Activated CD4-positive, alpha-beta T cell treated with anti-CD3 and anti-CD28 coated beads for 36 hours (primary cell): ENCODE measurements at regions not wholly inside any gene's neighbourhood (a gene's known extent, or its start where the extent isn't known, plus 50 kb on each side); places are given as distances from the start of the nearest gene placed in this dataset.

ENCODE experiments used
- ATAC-seq: fragments of 200-7000 bp; cut with Tn5 transposase; one replicate; pipeline ENCODE4 v1.10.0; 2021; ENCODE audit warnings: mild to moderate bottlenecking, moderate library complexity
- CTCF ChIA-PET: fragments of 350-600 bp; sonication (Branson Sonifier 250); formaldehyde crosslinking; loops from one replicate; lab custom pipeline; 2021; ENCODE audit warnings: antibody characterized with exemption; lab: Charles Lee
- POLR2A ChIA-PET: fragments of 350-600 bp; sonication (Branson Sonifier 250); formaldehyde crosslinking; loops from one replicate; lab custom pipeline; 2021; ENCODE audit warnings: antibody characterized with exemption, inconsistent platforms; lab: Charles Lee
- DNase-seq: peaks from one replicate; pipeline ENCODE4 v3.0.0-alpha.2; 2020
- H3K27ac Mint-ChIP-seq: one replicate; pipeline ENCODE4 v1.8.0; 2021; ENCODE audit warnings: mixed read lengths
- H3K27me3 Mint-ChIP-seq: one replicate; pipeline ENCODE4 v1.8.0; 2021; ENCODE audit warnings: mixed read lengths
- H3K36me3 Mint-ChIP-seq: one replicate; pipeline ENCODE4 v1.8.0; 2021; ENCODE audit warnings: low read depth, mixed read lengths
- H3K4me1 Mint-ChIP-seq: one replicate; pipeline ENCODE4 v1.8.0; 2021; ENCODE audit warnings: mixed read lengths
- H3K4me3 Mint-ChIP-seq: one replicate; pipeline ENCODE4 v1.8.0; 2021; ENCODE audit warnings: mild to moderate bottlenecking, moderate library complexity, mixed read lengths
- H3K9me3 Mint-ChIP-seq: one replicate; pipeline ENCODE4 v1.8.0; 2021; ENCODE audit warnings: low read depth, mixed read lengths
- intact Hi-C, 2 experiments: fragments of 100-400 bp; cut with DNase I in 1 of 2; cut with micrococcal nuclease in 1 of 2; formaldehyde crosslinking; loops; one replicate each; pipeline versions ENCODE4 v1.14.2 to v1.15.1; 2022 to 2024; cut with DNase I, micrococcal nuclease

DNA sequence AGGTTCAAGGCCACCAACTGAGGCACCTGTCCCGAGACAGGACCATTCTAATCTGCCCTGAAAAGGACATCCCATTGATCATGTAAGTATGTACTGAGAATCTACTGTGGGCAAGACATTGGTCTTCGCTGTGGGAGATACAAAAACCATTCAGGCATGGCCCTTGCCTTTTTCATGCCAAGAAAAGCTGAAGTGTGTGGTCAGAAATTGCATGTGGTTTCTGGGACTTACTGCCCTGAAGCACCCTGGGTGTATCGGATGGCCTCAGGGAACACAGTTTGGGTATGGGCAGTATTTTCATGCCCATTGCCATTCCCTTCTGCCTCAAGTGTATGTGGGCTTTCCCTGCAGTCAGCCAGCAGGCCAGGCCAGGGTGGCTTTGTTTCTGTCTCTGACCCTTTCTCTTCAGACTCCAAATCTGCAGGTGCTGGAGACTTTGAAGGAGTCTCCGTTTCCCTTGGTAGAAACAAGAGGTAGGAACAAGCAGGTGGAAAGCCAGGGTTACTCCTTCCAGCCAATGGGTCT is 285.7 kb downstream of the ZEB1 start:
- POLR2A ChIA-PET, result interaction anchor here (0.5 kb wide), 1 partner anchor 450 kb away, joined by 4 read pairs; no protein-coding TSS in a partner anchor
- CTCF ChIA-PET, result interaction anchor here (0.9 kb wide), 2 partner anchors 203 to 480 kb away, joined by 3 to 4 read pairs; no protein-coding TSS in a partner anchor
- no peaks in the 10 kb centered on the region for H3K9me3 Mint-ChIP-seq
- intact Hi-C loops, result loop anchor here (5.0 to 10.0 kb wide), 3 partner anchors 260 to 323 kb away; partner anchors contain the start of genes ARHGAP12 (in 1 of the 2) and ZEB1 (in 1 of the 2)
- H3K27ac Mint-ChIP-seq, result no peak overlapping the region
- H3K27me3 Mint-ChIP-seq, result peaks cover 2% of the 10 kb centered on the region
- peaks cover 29% of the 10 kb centered on the region for H3K4me1 Mint-ChIP-seq
- H3K4me3 Mint-ChIP-seq, result peak overlapping the region; percentile 76
- H3K36me3 Mint-ChIP-seq, result no peaks in the 10 kb centered on the region
- DNase-seq, result no peak
- no peak for ATAC-seq

DNA sequence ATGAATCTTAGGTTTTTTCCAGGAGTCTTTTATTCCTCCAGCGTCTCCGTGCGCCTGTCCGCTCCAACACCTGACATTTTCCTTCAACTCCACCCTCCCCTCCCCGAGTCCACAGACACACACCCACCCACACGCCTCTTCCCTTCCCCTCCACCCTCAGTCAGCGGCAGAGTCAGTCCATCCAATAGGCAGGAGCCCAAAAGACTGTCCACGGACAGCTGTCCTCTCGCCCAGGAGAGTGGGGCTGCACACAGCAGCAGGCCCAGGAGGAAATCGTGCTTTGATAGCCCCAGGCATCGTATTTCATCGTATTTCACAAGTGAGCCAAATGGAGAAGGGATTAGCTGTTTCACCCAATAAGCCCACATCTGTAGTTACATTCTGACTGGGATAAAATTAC is 285.1 kb downstream of the ZEB1 start:
- DNase-seq (no peak), ATAC-seq (no peak)
- ChIA-PET CTCF (interaction anchor here (0.9 to 1.0 kb wide), 3 partner anchors 10 to 480 kb away, joined by 3 to 4 read pairs (median 3); no protein-coding TSS in a partner anchor), POLR2A (interaction anchor here (0.5 kb wide), 1 partner anchor 451 kb away, joined by 4 read pairs; no protein-coding TSS in a partner anchor)
- Mint-ChIP-seq H3K27me3 (peaks cover 4% of the 10 kb centered on the region), H3K4me1 (peaks cover 33% of the 10 kb centered on the region), H3K4me3 (peak overlapping the region; percentile 76), H3K36me3 (no peaks in the 10 kb centered on the region), H3K9me3 (no peaks in the 10 kb centered on the region), H3K27ac (no peak overlapping the region)
- intact Hi-C loops, result loop anchor here (5.0 to 10.0 kb wide), 3 partner anchors 259 to 323 kb away; partner anchors contain the start of genes ARHGAP12 (in 1 of the 2) and ZEB1 (in 1 of the 2)

DNA sequence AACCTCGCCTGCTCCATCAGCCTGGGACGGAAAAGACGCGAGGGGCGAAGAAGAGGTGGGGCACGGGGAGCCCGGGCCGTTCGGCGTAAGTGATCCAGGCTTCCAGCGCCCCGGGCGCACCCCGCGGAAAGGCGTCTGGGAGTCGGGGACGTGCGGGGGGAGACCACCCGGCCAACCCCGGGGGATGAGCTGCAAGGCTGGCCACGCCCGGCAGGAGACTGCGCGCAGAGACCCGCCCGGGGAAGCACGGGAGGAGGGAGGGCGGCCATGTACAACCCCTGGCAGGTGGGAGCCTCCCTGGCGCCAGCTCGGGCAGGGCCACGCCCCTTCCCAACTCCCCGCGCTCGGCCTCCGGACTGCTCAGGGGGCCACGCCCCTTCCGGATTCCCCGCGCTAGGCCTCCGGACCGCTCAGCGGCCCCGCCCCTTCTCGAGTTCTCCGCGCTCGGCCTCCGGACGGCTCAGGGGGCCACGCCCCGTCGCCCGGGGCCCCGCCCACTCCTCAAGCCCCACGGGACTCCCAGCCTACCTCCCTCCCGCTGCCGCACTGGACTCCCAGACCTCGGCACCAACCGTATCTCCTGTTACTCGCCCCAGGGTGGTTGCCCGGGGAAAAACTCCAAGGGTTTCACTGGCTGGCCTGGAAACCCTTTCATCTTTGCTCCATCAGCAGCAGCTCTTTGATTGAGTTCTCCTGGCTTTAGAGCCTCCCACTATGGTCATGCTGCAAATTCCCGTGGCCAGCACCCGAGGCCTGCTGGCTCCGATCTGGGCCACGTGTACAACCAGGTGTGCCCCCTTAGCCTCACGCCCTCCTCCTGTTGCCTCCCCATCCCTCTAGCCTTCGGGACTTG is 284.4 kb downstream of the ZEB1 start:
- H3K27ac Mint-ChIP-seq, result peak overlapping the region; percentile 17
- ChIA-PET CTCF (interaction anchor here (0.5 to 1.0 kb wide), 4 partner anchors 10 to 479 kb away, joined by 3 to 4 read pairs (median 3); no protein-coding TSS in a partner anchor), POLR2A (no interaction called here)
- peak overlapping the region; percentile 76 for H3K4me3 Mint-ChIP-seq
- H3K27me3 Mint-ChIP-seq, result peaks cover 2% of the 10 kb centered on the region
- peaks cover 33% of the 10 kb centered on the region for H3K4me1 Mint-ChIP-seq
- intact Hi-C loops, result loop anchor here (1.0 to 10.0 kb wide), 7 partner anchors 157 to 819 kb away; partner anchors contain the start of genes ARHGAP12 (in 1 of the 2) and ZEB1 (in 1 of the 2)
- no peaks in the 10 kb centered on the region for H3K9me3 Mint-ChIP-seq
- DNase-seq (peak; percentile 94), ATAC-seq (peak; percentile 92)
- no peaks in the 10 kb centered on the region for H3K36me3 Mint-ChIP-seq

DNA sequence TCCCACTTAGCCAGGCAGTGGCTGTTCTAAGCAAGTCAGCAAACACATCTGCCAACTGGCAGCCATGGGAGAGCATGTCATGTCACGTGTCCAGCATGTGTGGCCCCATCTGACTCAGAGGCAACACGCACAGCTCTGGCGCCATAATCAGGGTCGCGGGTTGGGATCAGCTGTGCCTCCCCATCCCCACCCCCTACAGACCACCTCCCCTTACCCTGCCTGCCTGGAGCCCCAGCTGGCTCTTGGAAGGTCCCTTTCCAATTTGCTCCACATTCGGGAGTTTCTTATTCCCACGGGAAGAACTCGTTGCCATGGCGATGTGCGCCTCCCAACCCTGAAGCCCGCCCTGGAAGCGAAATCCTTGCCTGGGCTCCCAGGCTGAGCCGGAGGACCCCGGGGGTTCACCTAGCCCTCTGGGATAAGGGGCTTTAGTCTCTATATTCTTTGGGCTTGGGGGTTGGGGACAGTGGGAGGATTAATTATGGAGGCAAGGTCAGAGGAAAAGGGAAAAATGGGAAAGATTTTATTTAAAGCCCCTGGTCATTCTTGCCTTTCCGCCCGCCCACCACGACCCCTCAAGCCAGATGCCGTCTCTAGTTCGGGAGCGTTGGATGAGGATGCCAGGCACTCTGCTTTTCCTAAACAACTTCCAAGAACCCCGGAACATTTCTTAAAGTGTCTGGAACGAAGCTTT is 283.7 kb downstream of the ZEB1 start:
- POLR2A ChIA-PET, result no interaction called here
- CTCF ChIA-PET, result interaction anchor here (0.7 to 1.1 kb wide), 2 partner anchors 69 to 264 kb away, joined by 3 read pairs; no protein-coding TSS in a partner anchor
- DNase-seq (peak; percentile 46), ATAC-seq (no peak)
- H3K27me3 Mint-ChIP-seq, result peaks cover 2% of the 10 kb centered on the region
- H3K4me3 Mint-ChIP-seq, result peak overlapping the region; percentile 76
- H3K9me3 Mint-ChIP-seq, result no peaks in the 10 kb centered on the region
- H3K27ac Mint-ChIP-seq, result no peak overlapping the region
- intact Hi-C loops, result loop anchor here (1.0 to 10.0 kb wide), 7 partner anchors 158 to 818 kb away; partner anchors contain the start of genes ARHGAP12 (in 1 of the 2) and ZEB1 (in 1 of the 2)
- H3K36me3 Mint-ChIP-seq, result no peaks in the 10 kb centered on the region
- H3K4me1 Mint-ChIP-seq, result peaks cover 33% of the 10 kb centered on the region

DNA sequence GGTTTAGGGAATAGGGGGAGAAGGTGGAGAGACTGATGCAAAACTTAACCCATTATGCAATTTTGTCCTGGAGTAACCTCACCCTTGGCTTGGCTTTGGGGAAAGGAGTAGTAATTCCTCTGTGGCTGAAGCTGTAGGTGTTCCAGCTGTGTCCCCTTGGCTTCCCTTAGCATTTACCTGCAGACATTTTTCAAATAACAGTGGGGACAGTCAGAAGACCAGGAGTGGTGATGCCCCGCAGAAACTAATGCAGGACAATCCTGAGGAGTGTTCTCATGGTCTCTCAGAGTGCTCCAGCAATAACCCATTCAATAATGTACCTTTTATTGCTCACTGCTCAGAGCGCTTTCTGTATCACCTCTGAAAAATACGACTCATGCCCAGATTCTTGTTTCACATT is 282.1 kb downstream of the ZEB1 start:
- Mint-ChIP-seq H3K27ac (no peak overlapping the region), H3K4me1 (peaks cover 33% of the 10 kb centered on the region), H3K9me3 (no peaks in the 10 kb centered on the region), H3K4me3 (no peak overlapping the region), H3K27me3 (peaks cover 2% of the 10 kb centered on the region), H3K36me3 (no peaks in the 10 kb centered on the region)
- DNase-seq (no peak), ATAC-seq (peak; percentile 27)
- ChIA-PET POLR2A (no interaction called here), CTCF (no interaction called here)
- intact Hi-C loops, result loop anchor here (2.0 to 10.0 kb wide), 4 partner anchors 252 to 326 kb away; partner anchors contain the start of genes ARHGAP12 (in 1 of the 2) and ZEB1 (in 1 of the 2)

DNA sequence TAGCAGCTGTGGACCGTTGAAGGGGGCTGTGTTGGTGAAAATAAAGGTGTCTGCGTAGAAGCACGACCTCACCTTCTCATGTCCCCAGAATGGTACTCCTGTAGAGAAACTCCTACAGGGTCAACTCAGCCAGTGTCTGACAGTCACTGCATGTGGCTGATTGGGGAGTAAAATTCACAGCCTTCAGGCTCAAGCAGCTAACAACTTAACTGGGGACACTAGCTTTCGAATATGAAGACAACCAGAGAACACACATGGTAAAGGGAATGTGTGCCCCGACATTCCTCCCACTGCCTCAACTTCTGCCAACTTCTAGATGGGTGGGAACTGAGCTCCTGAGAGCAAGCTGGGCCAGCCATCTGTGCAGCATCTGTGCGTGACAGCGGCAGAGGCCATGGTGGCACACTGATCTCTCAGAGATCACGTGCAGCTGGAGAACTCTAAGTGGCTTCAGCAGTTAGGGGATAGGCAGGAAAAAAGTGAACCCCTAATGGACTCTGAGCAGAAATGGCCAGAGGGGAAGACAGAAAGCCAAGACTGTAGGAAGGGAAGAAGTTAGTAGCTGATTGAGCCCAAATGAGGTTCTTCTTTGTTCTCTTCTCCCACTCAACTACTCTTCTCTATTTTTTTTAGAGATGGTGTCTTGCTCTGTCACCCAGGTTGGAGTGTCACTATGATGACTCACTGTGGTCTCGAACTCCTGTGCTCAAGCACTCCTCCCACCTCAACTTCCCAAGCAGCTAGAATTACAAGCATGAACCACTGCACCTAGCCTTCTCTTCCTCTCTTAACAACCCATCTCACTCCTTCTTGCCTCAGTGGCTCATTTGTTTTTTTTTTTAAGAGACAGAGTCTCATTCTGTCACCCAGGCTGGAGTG is 280.8 kb downstream of the ZEB1 start:
- CTCF ChIA-PET, result interaction anchor here (0.5 kb wide), 1 partner anchor 242 kb away, joined by 3 read pairs; no protein-coding TSS in a partner anchor
- ATAC-seq (peak; percentile 48), DNase-seq (peak; percentile 46)
- Mint-ChIP-seq H3K27ac (no peak overlapping the region), H3K27me3 (peaks cover 2% of the 10 kb centered on the region), H3K4me3 (no peak overlapping the region), H3K4me1 (peaks cover 33% of the 10 kb centered on the region), H3K9me3 (no peaks in the 10 kb centered on the region), H3K36me3 (no peaks in the 10 kb centered on the region)
- POLR2A ChIA-PET, result no interaction called here
- intact Hi-C loops, result loop anchor here (1.0 to 10.0 kb wide), 5 partner anchors 107 to 327 kb away; partner anchors contain the start of genes ARHGAP12 (in 1 of the 2) and ZEB1 (in 1 of the 2)

DNA sequence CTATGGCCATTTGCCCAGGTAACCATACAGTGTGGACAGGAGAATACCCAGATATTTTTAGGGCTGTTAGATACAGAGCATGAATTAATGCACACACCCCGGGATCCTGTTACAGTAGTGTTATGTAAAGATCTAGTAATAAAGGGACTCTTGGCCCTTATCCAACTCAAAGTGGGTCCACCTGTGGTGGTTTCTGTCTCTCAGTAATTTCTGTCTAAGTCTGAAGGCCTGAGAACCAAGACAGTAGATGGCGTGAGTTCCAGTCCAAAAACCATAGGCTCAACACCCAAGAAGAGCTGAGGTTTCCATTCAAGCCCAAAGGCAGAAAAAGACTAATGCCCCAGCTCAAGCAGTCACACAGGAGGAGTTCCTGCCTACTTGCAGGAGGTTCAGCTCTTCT is 277.7 kb downstream of the ZEB1 start:
- Mint-ChIP-seq H3K36me3 (no peaks in the 10 kb centered on the region), H3K27ac (no peak overlapping the region), H3K4me1 (peaks cover 24% of the 10 kb centered on the region), H3K9me3 (peaks cover 6% of the 10 kb centered on the region), H3K4me3 (no peak overlapping the region), H3K27me3 (peaks cover 12% of the 10 kb centered on the region)
- CTCF ChIA-PET, result interaction anchor here (0.6 kb wide), 1 partner anchor 68 kb away, joined by 3 read pairs; no protein-coding TSS in a partner anchor
- DNase-seq (no peak), ATAC-seq (no peak)
- intact Hi-C loops, result no loop called here
- POLR2A ChIA-PET, result no interaction called here

DNA sequence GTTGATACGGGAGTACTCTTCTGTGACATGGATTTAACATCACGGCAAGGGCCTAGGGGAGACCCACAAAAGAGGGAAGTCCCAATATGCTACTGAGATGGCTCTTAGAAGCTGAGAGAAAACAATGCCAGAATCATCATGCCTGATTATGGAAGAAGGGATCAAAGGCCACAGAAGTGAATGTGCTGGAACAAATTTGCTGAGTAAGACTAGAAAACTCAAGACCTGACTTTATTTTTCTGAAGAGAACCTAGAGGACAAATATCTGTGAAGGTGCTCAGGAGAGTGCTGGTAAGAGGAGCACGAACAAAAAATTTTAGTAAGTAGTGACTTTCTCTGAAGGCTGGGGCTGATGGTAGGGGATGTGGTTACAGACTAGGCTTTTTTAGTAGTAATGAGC is 277.0 kb downstream of the ZEB1 start:
- no peak for DNase-seq
- Mint-ChIP-seq H3K9me3 (peaks cover 6% of the 10 kb centered on the region), H3K27ac (no peak overlapping the region), H3K27me3 (peaks cover 12% of the 10 kb centered on the region), H3K4me3 (no peak overlapping the region), H3K36me3 (no peaks in the 10 kb centered on the region), H3K4me1 (peaks cover 17% of the 10 kb centered on the region)
- no peak for ATAC-seq
- ChIA-PET POLR2A (no interaction called here), CTCF (no interaction called here)
- intact Hi-C loops, result no loop called here

DNA sequence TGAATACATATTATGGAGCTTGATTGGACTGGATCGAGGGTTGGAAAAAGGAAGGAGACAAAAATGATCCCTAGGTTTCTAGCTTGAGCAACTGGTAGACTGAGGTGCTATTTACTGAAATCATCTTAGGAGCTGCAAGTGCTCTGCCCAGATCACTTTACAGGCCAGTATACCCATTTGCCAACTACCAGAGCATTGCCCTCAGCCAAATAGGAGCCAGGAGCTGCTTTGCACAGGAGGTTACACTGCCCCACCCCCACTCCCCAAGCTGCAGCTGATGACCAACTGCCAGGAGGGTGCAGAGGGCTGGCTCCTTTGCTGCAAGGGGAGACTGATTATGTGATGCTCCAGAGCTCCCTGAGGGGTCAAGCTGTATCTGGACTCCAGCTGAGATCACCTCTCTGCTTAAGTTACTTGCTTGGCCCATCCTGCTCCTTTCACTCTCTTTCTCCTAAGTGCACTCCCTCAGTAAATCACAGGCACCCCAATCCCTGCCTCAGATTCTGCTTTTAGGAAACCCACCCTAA is 275.4 kb downstream of the ZEB1 start:
- Mint-ChIP-seq H3K27ac (no peak overlapping the region), H3K4me1 (peaks cover 2% of the 10 kb centered on the region), H3K27me3 (peaks cover 14% of the 10 kb centered on the region), H3K4me3 (no peak overlapping the region), H3K9me3 (peaks cover 6% of the 10 kb centered on the region), H3K36me3 (no peaks in the 10 kb centered on the region)
- DNase-seq (no peak), ATAC-seq (no peak)
- ChIA-PET POLR2A (no interaction called here), CTCF (interaction anchor here (1.6 to 1.7 kb wide), 2 partner anchors 9 to 136 kb away, joined by 3 read pairs; no protein-coding TSS in a partner anchor)
- intact Hi-C loops, result no loop called here

DNA sequence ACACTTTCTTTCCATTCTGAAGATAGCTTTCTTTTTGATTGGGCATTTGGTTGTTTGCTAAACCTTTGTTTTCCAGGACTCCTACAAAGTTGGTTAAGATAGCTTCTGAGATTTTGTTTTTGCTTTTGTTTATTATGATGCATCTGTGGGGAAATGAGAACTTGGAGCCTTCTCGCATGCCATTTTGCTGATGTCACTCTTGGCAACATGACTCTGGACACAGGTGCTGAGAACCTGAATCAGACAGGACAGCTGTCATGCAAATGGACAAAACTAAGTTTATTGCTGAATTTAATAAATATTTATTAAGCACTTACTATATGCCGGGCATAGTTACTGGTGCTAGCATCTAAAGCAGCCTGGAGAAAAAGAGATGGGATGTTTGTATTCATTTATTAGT is 274.1 kb downstream of the ZEB1 start:
- POLR2A ChIA-PET, result interaction anchor here (0.6 kb wide), 1 partner anchor 14 kb away, joined by 3 read pairs; no protein-coding TSS in a partner anchor
- H3K36me3 Mint-ChIP-seq, result no peaks in the 10 kb centered on the region
- H3K9me3 Mint-ChIP-seq, result peaks cover 6% of the 10 kb centered on the region
- H3K4me1 Mint-ChIP-seq, result no peaks in the 10 kb centered on the region
- no peak overlapping the region for H3K4me3 Mint-ChIP-seq
- no peak for DNase-seq
- intact Hi-C loops, result no loop called here
- peaks cover 12% of the 10 kb centered on the region for H3K27me3 Mint-ChIP-seq
- ATAC-seq, result no peak
- no peak overlapping the region for H3K27ac Mint-ChIP-seq
- CTCF ChIA-PET, result interaction anchor here (0.7 to 1.7 kb wide), 4 partner anchors 11 to 177 kb away, joined by 3 read pairs; no protein-coding TSS in a partner anchor
